Uterus (tissue), 2 donors: ENCODE measurements at regions not wholly inside any gene's neighbourhood (a gene's known extent, or its start where the extent isn't known, plus 50 kb on each side); places are given as distances from the start of the nearest gene placed in this dataset.

ENCODE experiments used
- CTCF ChIP-seq, 4 experiments: fragments of 200-600 bp in 2 of 4; fragments of 450-650 bp in 2 of 4; sonication (generic) in 2 of 4; IDR thresholded peaks; one replicate each; pipeline ENCODE4 v1.5.1; 2016 to 2019; ENCODE audit warnings: antibody characterized with exemption in 4 of 4, mild to moderate bottlenecking in 2 of 4, moderate library complexity in 1 of 4
- POLR2A ChIP-seq, 2 donors: fragments of 450-650 bp; IDR thresholded peaks; one replicate each; pipeline ENCODE4 v1.6.1; 2016; ENCODE audit warnings: antibody characterized with exemption in 2 of 2, mild to moderate bottlenecking in 1 of 2, moderate library complexity in 1 of 2

DNA sequence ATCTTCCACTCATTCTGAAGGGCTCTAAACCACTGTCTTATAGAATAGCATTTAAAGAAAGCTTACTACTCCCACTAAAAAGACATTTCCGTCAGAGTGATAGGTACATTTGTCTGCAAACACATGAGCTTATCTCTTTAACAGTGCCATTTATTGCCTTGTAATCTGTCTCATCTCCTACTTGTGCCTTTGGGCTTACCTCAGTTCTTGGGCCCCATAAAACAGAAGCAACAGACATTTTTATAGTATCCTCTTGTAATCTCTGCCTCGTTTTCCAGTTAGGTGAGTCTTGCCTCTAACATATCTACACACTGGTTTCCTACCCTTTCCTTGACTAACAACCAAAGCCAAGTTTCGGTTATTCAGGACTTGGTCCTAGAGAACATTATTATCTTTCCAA lies 681.4 kb upstream of the KIF2B start:
- TF ChIP-seq CTCF (IDR thresholded peaks at IDR 0.05) (no peak), POLR2A (IDR thresholded peaks at IDR 0.05) (no peak)
